ENCODE measurements at regions not wholly inside any gene's neighbourhood (a gene's known extent, or its start where the extent isn't known, plus 50 kb on each side); places are given as distances from the start of the nearest gene placed in this dataset.
"Not testable (repeated sequence)": the region's sequence is repeated elsewhere in the genome, so short reads cannot be mapped to it uniquely, and the experiment has no call there.

- H3K27me3 Mint-ChIP-seq (ENCODE audit: low read depth) = no peaks in the 10 kb centered on the region
- H3K4me1 Mint-ChIP-seq (ENCODE audit: low read depth) = no peaks in the 10 kb centered on the region
- H3K4me3 Mint-ChIP-seq (ENCODE audit: low read depth) = no peak overlapping the region
- DNase-seq (ENCODE audit: low spot score) = no peak
- peaks cover 12% of the 10 kb centered on the region for H3K9me3 Mint-ChIP-seq
- no peaks in the 10 kb centered on the region for H3K36me3 Mint-ChIP-seq (ENCODE audit: low read depth)
- intact Hi-C loops (cut with micrococcal nuclease) = no loop called here
- no peak overlapping the region for H3K27ac Mint-ChIP-seq
These were observed 652.2 kb upstream of the KCND2 start for GRCh38 chr7:119620769-119621168.

- H3K27me3 Mint-ChIP-seq (ENCODE audit: low read depth) = no peaks in the 10 kb centered on the region
- H3K4me3 Mint-ChIP-seq (ENCODE audit: low read depth) = no peak overlapping the region
- no peak for DNase-seq (ENCODE audit: low spot score)
- H3K9me3 Mint-ChIP-seq = peaks cover 10% of the 10 kb centered on the region
- no peaks in the 10 kb centered on the region for H3K36me3 Mint-ChIP-seq (ENCODE audit: low read depth)
- H3K27ac Mint-ChIP-seq = no peak overlapping the region
- no peaks in the 10 kb centered on the region for H3K4me1 Mint-ChIP-seq (ENCODE audit: low read depth)
- intact Hi-C loops (cut with micrococcal nuclease) = no loop called here
These were observed 649.5 kb upstream of the KCND2 start for GRCh38 chr7:119623427-119623826.

DNA sequence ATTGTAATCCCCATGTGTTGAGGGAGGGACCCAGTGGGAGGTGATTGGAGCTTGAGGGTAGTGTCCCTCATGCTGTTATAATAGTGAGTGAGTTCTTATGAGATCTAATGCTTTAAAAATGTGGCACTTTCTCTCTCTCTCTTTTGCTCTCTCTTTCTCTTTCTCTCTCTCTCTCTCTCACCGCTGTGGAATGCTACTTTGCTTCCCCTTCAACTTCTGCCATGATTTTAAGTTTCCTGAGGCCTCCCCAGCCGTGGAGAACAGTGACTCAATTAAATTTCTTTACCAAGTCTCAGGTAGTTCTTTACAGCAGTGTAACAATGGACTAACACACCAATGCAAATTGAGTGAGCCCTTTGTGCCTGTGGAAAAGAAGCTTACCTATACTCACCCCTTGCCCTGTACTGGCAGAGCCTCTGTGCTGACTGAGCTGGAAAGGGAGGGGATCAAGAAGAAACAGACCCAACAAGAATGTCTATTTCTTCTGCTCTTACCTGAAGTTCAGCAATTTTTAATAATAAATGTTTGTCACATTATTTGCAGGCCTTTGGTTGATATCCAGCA is 642.5 kb upstream of the KCND2 start:
- DNase-seq (ENCODE audit: low spot score) = no peak
- Mint-ChIP-seq H3K4me3 (ENCODE audit: low read depth) (no peak overlapping the region), H3K27ac (no peak overlapping the region), H3K4me1 (ENCODE audit: low read depth) (no peaks in the 10 kb centered on the region), H3K36me3 (ENCODE audit: low read depth) (no peaks in the 10 kb centered on the region), H3K9me3 (peaks cover 15% of the 10 kb centered on the region), H3K27me3 (ENCODE audit: low read depth) (no peaks in the 10 kb centered on the region)
- intact Hi-C loops (cut with micrococcal nuclease) = no loop called here

GRCh38 chr7:119633812-119634211 is 639.2 kb upstream of the KCND2 start:
- H3K27ac Mint-ChIP-seq; H3K4me3 Mint-ChIP-seq (ENCODE audit: low read depth); intact Hi-C loops (cut with micrococcal nuclease): not testable (repeated sequence)

GRCh38 chr7:119640326-119640725 is 632.6 kb upstream of the KCND2 start:
- H3K4me3 Mint-ChIP-seq (ENCODE audit: low read depth) = no peak overlapping the region
- no peaks in the 10 kb centered on the region for H3K36me3 Mint-ChIP-seq (ENCODE audit: low read depth)
- no peak for DNase-seq (ENCODE audit: low spot score)
- no peaks in the 10 kb centered on the region for H3K27me3 Mint-ChIP-seq (ENCODE audit: low read depth)
- H3K9me3 Mint-ChIP-seq = peaks cover 43% of the 10 kb centered on the region
- H3K4me1 Mint-ChIP-seq (ENCODE audit: low read depth) = no peaks in the 10 kb centered on the region
- no peak overlapping the region for H3K27ac Mint-ChIP-seq
- intact Hi-C loops (cut with micrococcal nuclease) = no loop called here

More at GRCh38 chr7:119633812-119634211, 639.2 kb upstream of the KCND2 start:
- not testable (repeated sequence) for DNase-seq (ENCODE audit: low spot score); H3K4me1 Mint-ChIP-seq (ENCODE audit: low read depth); H3K36me3 Mint-ChIP-seq (ENCODE audit: low read depth); H3K27me3 Mint-ChIP-seq (ENCODE audit: low read depth)
- peaks cover 37% of the 10 kb centered on the region for H3K9me3 Mint-ChIP-seq

GRCh38 chr7:119640861-119641260 is 632.1 kb upstream of the KCND2 start:
- no peak overlapping the region for H3K27ac Mint-ChIP-seq
- no peaks in the 10 kb centered on the region for H3K36me3 Mint-ChIP-seq (ENCODE audit: low read depth)
- no peaks in the 10 kb centered on the region for H3K4me1 Mint-ChIP-seq (ENCODE audit: low read depth)
- no peak overlapping the region for H3K4me3 Mint-ChIP-seq (ENCODE audit: low read depth)
- intact Hi-C loops (cut with micrococcal nuclease) = no loop called here
- H3K27me3 Mint-ChIP-seq (ENCODE audit: low read depth) = no peaks in the 10 kb centered on the region
- peaks cover 43% of the 10 kb centered on the region for H3K9me3 Mint-ChIP-seq
- no peak for DNase-seq (ENCODE audit: low spot score)

DNA sequence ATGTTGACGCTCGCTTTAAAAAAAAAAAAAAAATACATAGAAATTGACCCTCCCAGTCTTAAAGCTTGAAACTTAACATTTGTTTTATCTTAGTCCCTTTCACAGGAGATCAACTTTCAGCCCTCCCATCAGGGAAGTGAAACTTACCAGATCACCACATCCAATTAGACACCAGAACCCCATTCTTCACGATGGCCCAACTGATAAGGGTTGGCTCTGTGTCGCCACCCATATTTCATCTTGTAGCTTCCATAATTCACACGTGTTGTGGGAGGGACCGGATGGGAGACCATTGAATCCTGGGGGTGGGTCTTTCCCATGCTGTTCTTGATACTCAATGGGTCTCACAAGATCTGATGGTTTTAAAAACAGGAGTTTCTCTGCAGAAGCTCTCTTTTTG is 629.4 kb upstream of the KCND2 start:
- no peak for DNase-seq (ENCODE audit: low spot score)
- peaks cover 36% of the 10 kb centered on the region for H3K9me3 Mint-ChIP-seq
- H3K4me1 Mint-ChIP-seq (ENCODE audit: low read depth) = no peaks in the 10 kb centered on the region
- no peak overlapping the region for H3K4me3 Mint-ChIP-seq (ENCODE audit: low read depth)
- no peak overlapping the region for H3K27ac Mint-ChIP-seq
- no peaks in the 10 kb centered on the region for H3K27me3 Mint-ChIP-seq (ENCODE audit: low read depth)
- intact Hi-C loops (cut with micrococcal nuclease) = no loop called here
- no peaks in the 10 kb centered on the region for H3K36me3 Mint-ChIP-seq (ENCODE audit: low read depth)

DNA sequence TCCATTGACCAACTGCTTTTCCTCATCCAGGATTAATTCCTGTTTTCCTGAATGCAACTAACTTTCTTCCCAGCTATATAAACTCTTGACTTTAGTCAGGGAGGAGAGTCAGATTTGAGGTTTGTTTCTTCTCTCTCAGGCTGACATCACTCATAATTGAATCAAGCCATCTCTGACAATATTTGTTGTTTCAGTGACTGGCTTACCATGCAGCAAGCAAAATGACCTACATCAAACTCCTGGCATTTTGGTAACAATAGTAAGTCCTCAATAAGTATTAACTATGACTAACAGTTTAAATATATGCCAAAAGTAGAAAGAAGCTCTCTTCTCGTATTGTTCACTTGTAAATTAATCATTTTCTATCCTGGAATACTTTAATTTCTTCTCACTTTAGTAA is 625.7 kb upstream of the KCND2 start:
- Mint-ChIP-seq H3K4me1 (ENCODE audit: low read depth) (no peaks in the 10 kb centered on the region), H3K4me3 (ENCODE audit: low read depth) (no peak overlapping the region), H3K27ac (no peak overlapping the region), H3K27me3 (ENCODE audit: low read depth) (no peaks in the 10 kb centered on the region), H3K36me3 (ENCODE audit: low read depth) (no peaks in the 10 kb centered on the region), H3K9me3 (peaks cover 31% of the 10 kb centered on the region)
- DNase-seq (ENCODE audit: low spot score) = no peak
- intact Hi-C loops (cut with micrococcal nuclease) = no loop called here

DNA sequence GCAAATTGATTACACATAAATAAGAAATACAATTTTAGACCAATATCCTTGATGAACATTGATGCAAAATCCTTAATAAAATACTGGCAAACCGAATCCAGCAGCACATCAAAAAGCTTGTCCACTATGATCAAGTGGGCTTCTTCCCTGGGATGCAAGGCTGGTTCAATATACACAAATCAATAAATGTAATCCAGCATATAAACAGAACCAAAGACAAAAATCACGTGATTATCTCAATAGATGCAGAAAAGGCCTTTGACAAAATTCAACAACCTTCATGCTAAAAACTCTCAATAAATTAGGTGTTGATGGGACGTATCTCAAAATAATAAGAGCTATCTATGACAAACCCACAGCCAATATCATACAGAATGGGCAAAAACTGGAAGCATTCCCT is 624.2 kb upstream of the KCND2 start:
- DNase-seq (ENCODE audit: low spot score); H3K4me1 Mint-ChIP-seq (ENCODE audit: low read depth); intact Hi-C loops (cut with micrococcal nuclease); H3K4me3 Mint-ChIP-seq (ENCODE audit: low read depth); H3K27me3 Mint-ChIP-seq (ENCODE audit: low read depth); H3K27ac Mint-ChIP-seq; H3K36me3 Mint-ChIP-seq (ENCODE audit: low read depth): not testable (repeated sequence)
- H3K9me3 Mint-ChIP-seq = peaks cover 26% of the 10 kb centered on the region

- H3K27me3 Mint-ChIP-seq (ENCODE audit: low read depth) = no peaks in the 10 kb centered on the region
- no peaks in the 10 kb centered on the region for H3K4me1 Mint-ChIP-seq (ENCODE audit: low read depth)
- no peak overlapping the region for H3K27ac Mint-ChIP-seq
- H3K4me3 Mint-ChIP-seq (ENCODE audit: low read depth) = no peak overlapping the region
- DNase-seq (ENCODE audit: low spot score) = no peak
- H3K9me3 Mint-ChIP-seq = peaks cover 21% of the 10 kb centered on the region
- no peaks in the 10 kb centered on the region for H3K36me3 Mint-ChIP-seq (ENCODE audit: low read depth)
- intact Hi-C loops (cut with micrococcal nuclease) = no loop called here
These were observed 612.9 kb upstream of the KCND2 start for GRCh38 chr7:119660080-119660479.

- H3K4me3 Mint-ChIP-seq (ENCODE audit: low read depth) = no peak overlapping the region
- intact Hi-C loops (cut with micrococcal nuclease) = no loop called here
These were observed 608.4 kb upstream of the KCND2 start for GRCh38 chr7:119664601-119665000.

DNA sequence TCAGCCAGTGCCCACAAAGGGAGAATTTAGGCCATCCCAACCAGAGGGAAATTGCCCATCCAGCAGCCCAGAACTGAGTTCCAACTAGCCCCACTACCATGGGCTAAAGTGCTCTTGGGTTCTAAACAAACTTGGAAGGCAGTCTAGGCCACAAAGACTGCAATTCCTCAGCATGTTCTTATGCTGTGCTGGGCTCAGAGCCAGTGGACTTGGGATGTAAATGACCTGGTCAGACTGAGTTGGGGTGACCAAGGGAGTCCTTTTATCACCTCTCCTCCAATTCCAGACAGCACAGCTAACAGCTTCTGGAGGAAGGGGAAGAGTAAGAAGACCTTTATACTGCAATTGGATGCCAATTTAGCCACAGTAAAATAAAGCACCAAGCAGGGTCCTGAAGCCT is 607.2 kb upstream of the KCND2 start:
- no peaks in the 10 kb centered on the region for H3K4me1 Mint-ChIP-seq (ENCODE audit: low read depth)
- H3K27ac Mint-ChIP-seq = no peak overlapping the region
- H3K36me3 Mint-ChIP-seq (ENCODE audit: low read depth) = no peaks in the 10 kb centered on the region
- no peak for DNase-seq (ENCODE audit: low spot score)
- intact Hi-C loops (cut with micrococcal nuclease) = no loop called here
- no peaks in the 10 kb centered on the region for H3K27me3 Mint-ChIP-seq (ENCODE audit: low read depth)
- peaks cover 25% of the 10 kb centered on the region for H3K9me3 Mint-ChIP-seq
- no peak overlapping the region for H3K4me3 Mint-ChIP-seq (ENCODE audit: low read depth)

More at GRCh38 chr7:119664601-119665000, 608.4 kb upstream of the KCND2 start:
- Mint-ChIP-seq H3K9me3 (peaks cover 24% of the 10 kb centered on the region), H3K27me3 (ENCODE audit: low read depth) (no peaks in the 10 kb centered on the region), H3K27ac (no peak overlapping the region), H3K36me3 (ENCODE audit: low read depth) (no peaks in the 10 kb centered on the region), H3K4me1 (ENCODE audit: low read depth) (no peaks in the 10 kb centered on the region)
- no peak for DNase-seq (ENCODE audit: low spot score)

GRCh38 chr7:119681336-119681735 is 591.6 kb upstream of the KCND2 start:
- no peaks in the 10 kb centered on the region for H3K36me3 Mint-ChIP-seq (ENCODE audit: low read depth)
- no peak for DNase-seq (ENCODE audit: low spot score)
- H3K4me3 Mint-ChIP-seq (ENCODE audit: low read depth) = no peak overlapping the region
- no peaks in the 10 kb centered on the region for H3K27me3 Mint-ChIP-seq (ENCODE audit: low read depth)
- intact Hi-C loops (cut with micrococcal nuclease) = no loop called here
- peaks cover 10% of the 10 kb centered on the region for H3K9me3 Mint-ChIP-seq
- no peak overlapping the region for H3K27ac Mint-ChIP-seq
- H3K4me1 Mint-ChIP-seq (ENCODE audit: low read depth) = no peaks in the 10 kb centered on the region

- Mint-ChIP-seq H3K4me3 (ENCODE audit: low read depth) (no peak overlapping the region), H3K4me1 (ENCODE audit: low read depth) (no peaks in the 10 kb centered on the region), H3K36me3 (ENCODE audit: low read depth) (no peaks in the 10 kb centered on the region), H3K9me3 (peaks cover 5% of the 10 kb centered on the region), H3K27ac (no peak overlapping the region), H3K27me3 (ENCODE audit: low read depth) (no peaks in the 10 kb centered on the region)
- DNase-seq (ENCODE audit: low spot score) = no peak
- intact Hi-C loops (cut with micrococcal nuclease) = no loop called here
These were observed 588.2 kb upstream of the KCND2 start for GRCh38 chr7:119684763-119685162.
